ENCODE measurements at regions not wholly inside any gene's neighbourhood (a gene's known extent, or its start where the extent isn't known, plus 50 kb on each side); places are given as distances from the start of the nearest gene placed in this dataset.

- no peak for TF ChIP-seq NFIC (IDR thresholded peaks at IDR 0.05; ENCODE audit: borderline replicate concordance)
- no peak for TF ChIP-seq CHD2 (IDR thresholded peaks at IDR 0.05; ENCODE audit: low read length, partially characterized antibody)
- TF ChIP-seq GABPA (IDR thresholded peaks at IDR 0.05; ENCODE audit: low read depth) = no peak
- no peak for TF ChIP-seq PBX3 (IDR thresholded peaks at IDR 0.05)
- no peak for TF ChIP-seq IRF3 (IDR thresholded peaks at IDR 0.05; ENCODE audit: low read depth, low read length)
- TF ChIP-seq EZH2phosphoT487 (IDR thresholded peaks at IDR 0.05; ENCODE audit: borderline replicate concordance, low read depth) = no peak
- no peak for TF ChIP-seq RCOR1 (IDR thresholded peaks at IDR 0.05; ENCODE audit: low read length)
- no peak for TF ChIP-seq NRF1 (IDR thresholded peaks at IDR 0.05; ENCODE audit: low read depth, low read length)
- no peak for TF ChIP-seq RXRA (IDR thresholded peaks at IDR 0.05; ENCODE audit: borderline replicate concordance, low read depth)
- TF ChIP-seq FOXM1 (IDR thresholded peaks at IDR 0.05; ENCODE audit: low read depth) = no peak
- TF ChIP-seq REST (IDR thresholded peaks at IDR 0.05; ENCODE audit: low read depth, low read length) = no peak
- TF ChIP-seq FOXJ3 (CRISPR knock-in tag; IDR thresholded peaks at IDR 0.05) = no peak
- TF ChIP-seq ZBTB33 (IDR thresholded peaks at IDR 0.05; ENCODE audit: borderline replicate concordance, low read depth) = no peak
- Histone ChIP-seq H3K27ac (ENCODE audit: low read depth in 2 of 2, low read length in 1 of 2) (no peak overlapping the region), H4K20me1 (ENCODE audit: insufficient read depth) (no peaks in the 10 kb centered on the region), H3K79me2 (ENCODE audit: insufficient read depth) (no peaks in the 10 kb centered on the region), H3K4me3 (ENCODE audit: low read depth in 2 of 2, low read length in 1 of 2) (no peak overlapping the region), H3F3A (replicated peaks; ENCODE audit: insufficient read depth) (no peaks in the 10 kb centered on the region), H2AFZ (ENCODE audit: low read depth) (no peak overlapping the region), H3K9me2 (no peaks in the 10 kb centered on the region), H3K27me3 (ENCODE audit: insufficient read depth) (no peaks in the 10 kb centered on the region), H3K9ac (no peak overlapping the region), H3K4me1 (ENCODE audit: control insufficient read depth in 1 of 2, insufficient read depth in 2 of 2, low read depth in 1 of 2, low read length in 1 of 2) (no peaks in the 10 kb centered on the region), H3K36me3 (replicated peaks in 1 of 2; ENCODE audit: control insufficient read depth in 1 of 2, insufficient read depth in 2 of 2, low read length in 1 of 2) (no peaks in the 10 kb centered on the region), H3K9me3 (no peaks in the 10 kb centered on the region), H3K4me2 (no peak overlapping the region)
- POLR2A ChIA-PET = no interaction called here
- no peak for DNase-seq
- CTCF ChIA-PET = no interaction called here
- WGBS (ENCODE audit: low lambda C conversion rate) = 36% methylated on average over 8 of the region's 8 CpGs
Observed at GRCh38 chr2:104786204-104786603, 67.7 kb upstream of the POU3F3 start.
